HepG2 (cell line): ENCODE measurements at regions not wholly inside any gene's neighbourhood (a gene's known extent, or its start where the extent isn't known, plus 50 kb on each side); places are given as distances from the start of the nearest gene placed in this dataset.

Experiments used
- ELF3 ChIP-seq: IDR thresholded peaks from 2 replicates; pipeline ENCODE4 v1.6.1; 2016; ENCODE audit warnings: missing genetic modification reagents, missing compliant biosample characterization
- MAFG ChIP-seq: sonication (generic); formaldehyde crosslinking; IDR thresholded peaks from 2 replicates; pipeline ENCODE4 v1.5.1; 2020; ENCODE audit warnings: mild to moderate bottlenecking, missing genetic modification reagents
- NR2F2 ChIP-seq: IDR thresholded peaks from 2 replicates; pipeline ENCODE4 v1.6.1; 2012; ENCODE audit warnings: low read depth, inconsistent platforms, borderline replicate concordance
- NRL ChIP-seq: sonication (generic); formaldehyde crosslinking; IDR thresholded peaks from 2 replicates; pipeline ENCODE4 v1.5.0; 2020; ENCODE audit warnings: missing genetic modification reagents, mild to moderate bottlenecking, moderate library complexity, borderline replicate concordance
- RAD21 ChIP-seq: fragments of 450-650 bp; formaldehyde crosslinking; IDR thresholded peaks from 2 replicates; pipeline ENCODE4 v1.5.0; 2020; ENCODE audit warnings: mild to moderate bottlenecking
- ZBTB20 ChIP-seq: sonication (generic); formaldehyde crosslinking; IDR thresholded peaks from 2 replicates; pipeline ENCODE4 v1.8.1; 2023; ENCODE audit warnings: missing genetic modification reagents, low read depth, mild to moderate bottlenecking, borderline replicate concordance
- ZNF30 ChIP-seq: sonication (generic); formaldehyde crosslinking; IDR thresholded peaks from 2 replicates; pipeline ENCODE4 v1.5.0; 2020; ENCODE audit warnings: mild to moderate bottlenecking, missing genetic modification reagents
- ZNF337 ChIP-seq: sonication (generic); formaldehyde crosslinking; IDR thresholded peaks from 2 replicates; pipeline ENCODE4 v1.5.1; 2020; ENCODE audit warnings: missing genetic modification reagents, low read depth, mild to moderate bottlenecking, borderline replicate concordance
- ZNF773 ChIP-seq: sonication (generic); formaldehyde crosslinking; IDR thresholded peaks from 2 replicates; pipeline ENCODE4 v1.4.0; 2020; ENCODE audit warnings: missing genetic modification reagents, borderline replicate concordance
- TF ChIP-seq, protein P1 (sequence below): sonication (generic); formaldehyde crosslinking; IDR thresholded peaks from 2 replicates; pipeline ENCODE4 v1.8.0; 2022; ENCODE audit warnings: mild to moderate bottlenecking, missing genetic modification reagents, borderline replicate concordance
- TF ChIP-seq, protein P2 (sequence below): IDR thresholded peaks from 2 replicates; pipeline ENCODE4 v1.6.1; 2018; ENCODE audit warnings: missing genetic modification reagents
- TF ChIP-seq, protein P3 (sequence below): sonication (generic); formaldehyde crosslinking; IDR thresholded peaks from 2 replicates; pipeline ENCODE4 v1.4.0; 2020; ENCODE audit warnings: mild to moderate bottlenecking, missing genetic modification reagents
- TF ChIP-seq, protein P4 (sequence below), 2 experiments: fragments of 450-650 bp in 1 of 2; sonication (generic) in 1 of 2; formaldehyde crosslinking in 1 of 2; IDR thresholded peaks; 2 replicates each; pipeline versions ENCODE4 v1.6.1 to v1.8.0; 2016 to 2022; ENCODE audit warnings: antibody characterized with exemption in 1 of 2, mild to moderate bottlenecking in 1 of 2, missing genetic modification reagents in 1 of 2
- TF ChIP-seq, protein P5 (sequence below): sonication (generic); formaldehyde crosslinking; IDR thresholded peaks from 2 replicates; pipeline ENCODE4 v1.4.0; 2020; ENCODE audit warnings: missing genetic modification reagents
- TF ChIP-seq, protein P6 (sequence below): sonication (generic); formaldehyde crosslinking; IDR thresholded peaks from 2 replicates; pipeline ENCODE4 v1.5.1; 2020; ENCODE audit warnings: missing genetic modification reagents, mild to moderate bottlenecking, borderline replicate concordance

DNA sequence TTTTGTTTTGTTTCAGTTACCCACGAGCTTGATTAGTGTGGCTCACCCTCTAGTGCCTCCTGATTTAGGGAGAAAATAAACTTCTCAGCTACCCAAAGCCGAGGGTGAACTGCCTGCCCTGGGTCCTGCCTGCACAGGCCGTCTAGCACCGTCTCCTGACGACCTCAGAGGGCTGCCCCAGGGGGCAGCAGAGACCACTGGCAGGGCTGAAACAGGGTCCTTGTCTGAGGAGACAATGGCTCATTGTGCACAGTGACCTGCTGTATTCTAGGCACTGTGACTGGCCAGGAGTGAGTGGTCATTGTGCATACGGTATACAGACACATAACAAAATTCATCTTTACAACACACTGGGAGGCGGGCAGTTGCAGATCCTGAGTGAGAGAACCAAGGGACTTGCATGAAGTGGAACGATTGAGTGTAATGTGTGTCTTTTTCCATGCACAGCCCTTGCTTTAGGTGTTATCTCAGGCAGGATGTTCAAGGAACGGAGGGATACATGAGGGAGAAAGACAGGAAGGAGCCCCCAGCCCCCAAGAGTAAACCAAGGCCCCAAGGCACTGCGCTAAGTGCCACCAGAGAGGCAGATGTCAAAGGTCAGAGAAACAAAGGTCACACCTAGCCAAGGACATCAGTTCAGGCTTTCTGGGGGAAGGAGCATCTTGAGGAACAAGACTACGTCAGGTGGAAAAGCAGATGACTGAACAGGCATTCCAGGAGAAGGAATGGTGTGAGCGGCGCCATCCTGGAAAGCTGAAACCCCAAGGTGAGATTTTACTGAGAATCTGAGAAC is 421.3 kb downstream of the LPIN1 start (continued):
- TF ChIP-seq, protein P1, sequence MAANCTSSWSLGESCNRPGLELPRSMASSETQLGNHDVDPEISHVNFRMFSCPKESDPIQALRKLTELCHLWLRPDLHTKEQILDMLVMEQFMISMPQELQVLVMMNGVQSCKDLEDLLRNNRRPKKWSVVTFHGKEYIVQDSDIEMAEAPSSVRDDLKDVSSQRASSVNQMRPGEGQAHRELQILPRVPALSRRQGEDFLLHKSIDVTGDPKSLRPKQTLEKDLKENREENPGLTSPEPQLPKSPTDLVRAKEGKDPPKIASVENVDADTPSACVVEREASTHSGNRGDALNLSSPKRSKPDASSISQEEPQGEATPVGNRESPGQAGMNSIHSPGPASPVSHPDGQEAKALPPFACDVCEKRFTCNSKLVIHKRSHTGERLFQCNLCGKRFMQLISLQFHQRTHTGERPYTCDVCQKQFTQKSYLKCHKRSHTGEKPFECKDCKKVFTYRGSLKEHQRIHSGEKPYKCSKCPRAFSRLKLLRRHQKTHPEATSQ (CRISPR knock-in tag): no peak
- TF ChIP-seq, protein P2, sequence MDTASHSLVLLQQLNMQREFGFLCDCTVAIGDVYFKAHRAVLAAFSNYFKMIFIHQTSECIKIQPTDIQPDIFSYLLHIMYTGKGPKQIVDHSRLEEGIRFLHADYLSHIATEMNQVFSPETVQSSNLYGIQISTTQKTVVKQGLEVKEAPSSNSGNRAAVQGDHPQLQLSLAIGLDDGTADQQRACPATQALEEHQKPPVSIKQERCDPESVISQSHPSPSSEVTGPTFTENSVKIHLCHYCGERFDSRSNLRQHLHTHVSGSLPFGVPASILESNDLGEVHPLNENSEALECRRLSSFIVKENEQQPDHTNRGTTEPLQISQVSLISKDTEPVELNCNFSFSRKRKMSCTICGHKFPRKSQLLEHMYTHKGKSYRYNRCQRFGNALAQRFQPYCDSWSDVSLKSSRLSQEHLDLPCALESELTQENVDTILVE (CRISPR knock-in tag): no peak
- TF ChIP-seq, protein P3, sequence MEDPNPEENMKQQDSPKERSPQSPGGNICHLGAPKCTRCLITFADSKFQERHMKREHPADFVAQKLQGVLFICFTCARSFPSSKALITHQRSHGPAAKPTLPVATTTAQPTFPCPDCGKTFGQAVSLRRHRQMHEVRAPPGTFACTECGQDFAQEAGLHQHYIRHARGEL (CRISPR knock-in tag): no peak
- TF ChIP-seq ZNF773 (CRISPR knock-in tag) (no peak), NRL (CRISPR knock-in tag) (no peak), MAFG (CRISPR knock-in tag) (no peak), ELF3 (CRISPR knock-in tag) (no peak), ZNF337 (CRISPR knock-in tag) (no peak), NR2F2 (no peak), RAD21 (CRISPR knock-in tag) (0 out of 2 replicates have a peak, but pooled peaks have one; percentile 29), ZBTB20 (no peak), ZNF30 (CRISPR knock-in tag) (no peak)
- TF ChIP-seq, protein P4, sequence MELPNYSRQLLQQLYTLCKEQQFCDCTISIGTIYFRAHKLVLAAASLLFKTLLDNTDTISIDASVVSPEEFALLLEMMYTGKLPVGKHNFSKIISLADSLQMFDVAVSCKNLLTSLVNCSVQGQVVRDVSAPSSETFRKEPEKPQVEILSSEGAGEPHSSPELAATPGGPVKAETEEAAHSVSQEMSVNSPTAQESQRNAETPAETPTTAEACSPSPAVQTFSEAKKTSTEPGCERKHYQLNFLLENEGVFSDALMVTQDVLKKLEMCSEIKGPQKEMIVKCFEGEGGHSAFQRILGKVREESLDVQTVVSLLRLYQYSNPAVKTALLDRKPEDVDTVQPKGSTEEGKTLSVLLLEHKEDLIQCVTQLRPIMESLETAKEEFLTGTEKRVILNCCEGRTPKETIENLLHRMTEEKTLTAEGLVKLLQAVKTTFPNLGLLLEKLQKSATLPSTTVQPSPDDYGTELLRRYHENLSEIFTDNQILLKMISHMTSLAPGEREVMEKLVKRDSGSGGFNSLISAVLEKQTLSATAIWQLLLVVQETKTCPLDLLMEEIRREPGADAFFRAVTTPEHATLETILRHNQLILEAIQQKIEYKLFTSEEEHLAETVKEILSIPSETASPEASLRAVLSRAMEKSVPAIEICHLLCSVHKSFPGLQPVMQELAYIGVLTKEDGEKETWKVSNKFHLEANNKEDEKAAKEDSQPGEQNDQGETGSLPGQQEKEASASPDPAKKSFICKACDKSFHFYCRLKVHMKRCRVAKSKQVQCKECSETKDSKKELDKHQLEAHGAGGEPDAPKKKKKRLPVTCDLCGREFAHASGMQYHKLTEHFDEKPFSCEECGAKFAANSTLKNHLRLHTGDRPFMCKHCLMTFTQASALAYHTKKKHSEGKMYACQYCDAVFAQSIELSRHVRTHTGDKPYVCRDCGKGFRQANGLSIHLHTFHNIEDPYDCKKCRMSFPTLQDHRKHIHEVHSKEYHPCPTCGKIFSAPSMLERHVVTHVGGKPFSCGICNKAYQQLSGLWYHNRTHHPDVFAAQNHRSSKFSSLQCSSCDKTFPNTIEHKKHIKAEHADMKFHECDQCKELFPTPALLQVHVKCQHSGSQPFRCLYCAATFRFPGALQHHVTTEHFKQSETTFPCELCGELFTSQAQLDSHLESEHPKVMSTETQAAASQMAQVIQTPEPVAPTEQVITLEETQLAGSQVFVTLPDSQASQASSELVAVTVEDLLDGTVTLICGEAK (IDR thresholded peaks at IDR 0.05): no peak
- TF ChIP-seq, protein P4 (CRISPR knock-in tag; IDR thresholded peaks at IDR 0.05): no peak
- TF ChIP-seq, protein P5, sequence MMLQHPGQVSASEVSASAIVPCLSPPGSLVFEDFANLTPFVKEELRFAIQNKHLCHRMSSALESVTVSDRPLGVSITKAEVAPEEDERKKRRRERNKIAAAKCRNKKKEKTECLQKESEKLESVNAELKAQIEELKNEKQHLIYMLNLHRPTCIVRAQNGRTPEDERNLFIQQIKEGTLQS: no peak
- TF ChIP-seq, protein P6, sequence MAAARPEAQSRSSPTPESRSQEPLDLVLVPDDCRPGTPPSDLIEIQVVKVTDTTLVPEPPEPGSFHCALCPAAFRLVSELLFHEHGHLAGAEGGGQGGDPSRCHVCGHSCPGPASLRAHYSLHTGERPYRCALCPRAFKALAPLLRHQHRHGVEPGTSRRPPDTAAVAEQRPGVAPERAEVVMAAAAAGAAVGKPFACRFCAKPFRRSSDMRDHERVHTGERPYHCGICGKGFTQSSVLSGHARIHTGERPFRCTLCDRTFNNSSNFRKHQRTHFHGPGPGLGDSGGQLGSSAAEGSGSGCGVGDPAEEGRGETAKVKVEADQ (CRISPR knock-in tag): no peak
